GM10266 (cell line): ENCODE measurements at regions not wholly inside any gene's neighbourhood (a gene's known extent, or its start where the extent isn't known, plus 50 kb on each side); places are given as distances from the start of the nearest gene placed in this dataset.
A peak's percentile ranks its signal among the peaks of the same experiment; 100 is the strongest.

Experiments
- DNase-seq: peaks from one replicate; pipeline ENCODE4 v3.0.0; 2012; ENCODE audit errors: extremely low spot score
- TF ChIP-seq, protein P1 (sequence below): IDR thresholded peaks from 2 replicates; pipeline ENCODE4 v1.5.1; 2012; ENCODE audit warnings: mild to moderate bottlenecking, low read depth; ENCODE audit not compliant: control insufficient read depth, insufficient read depth; ENCODE audit errors: missing control alignments

DNA sequence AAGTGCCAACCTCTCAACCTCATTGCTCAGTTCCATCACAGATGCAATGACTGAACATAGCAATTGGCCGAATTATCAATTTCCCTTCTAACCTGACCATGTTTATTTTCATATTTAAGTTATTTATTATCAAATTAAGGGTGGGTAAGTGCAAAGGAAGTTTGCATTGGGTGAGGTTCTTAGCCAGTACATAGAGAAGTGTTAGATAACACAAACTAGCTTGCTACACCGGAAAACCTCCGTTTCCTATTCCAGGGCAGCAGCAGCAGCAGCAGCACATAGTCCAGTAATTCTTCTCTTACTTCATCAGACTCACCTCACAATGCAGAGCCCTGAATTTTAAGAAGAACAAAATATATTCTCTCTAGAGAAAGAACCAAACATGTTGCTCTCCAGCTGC, 200.5 kb upstream of the OR4E1 start:
- TF ChIP-seq, protein P1, sequence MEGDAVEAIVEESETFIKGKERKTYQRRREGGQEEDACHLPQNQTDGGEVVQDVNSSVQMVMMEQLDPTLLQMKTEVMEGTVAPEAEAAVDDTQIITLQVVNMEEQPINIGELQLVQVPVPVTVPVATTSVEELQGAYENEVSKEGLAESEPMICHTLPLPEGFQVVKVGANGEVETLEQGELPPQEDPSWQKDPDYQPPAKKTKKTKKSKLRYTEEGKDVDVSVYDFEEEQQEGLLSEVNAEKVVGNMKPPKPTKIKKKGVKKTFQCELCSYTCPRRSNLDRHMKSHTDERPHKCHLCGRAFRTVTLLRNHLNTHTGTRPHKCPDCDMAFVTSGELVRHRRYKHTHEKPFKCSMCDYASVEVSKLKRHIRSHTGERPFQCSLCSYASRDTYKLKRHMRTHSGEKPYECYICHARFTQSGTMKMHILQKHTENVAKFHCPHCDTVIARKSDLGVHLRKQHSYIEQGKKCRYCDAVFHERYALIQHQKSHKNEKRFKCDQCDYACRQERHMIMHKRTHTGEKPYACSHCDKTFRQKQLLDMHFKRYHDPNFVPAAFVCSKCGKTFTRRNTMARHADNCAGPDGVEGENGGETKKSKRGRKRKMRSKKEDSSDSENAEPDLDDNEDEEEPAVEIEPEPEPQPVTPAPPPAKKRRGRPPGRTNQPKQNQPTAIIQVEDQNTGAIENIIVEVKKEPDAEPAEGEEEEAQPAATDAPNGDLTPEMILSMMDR, result no peak
- DNase-seq, result no peak

DNA sequence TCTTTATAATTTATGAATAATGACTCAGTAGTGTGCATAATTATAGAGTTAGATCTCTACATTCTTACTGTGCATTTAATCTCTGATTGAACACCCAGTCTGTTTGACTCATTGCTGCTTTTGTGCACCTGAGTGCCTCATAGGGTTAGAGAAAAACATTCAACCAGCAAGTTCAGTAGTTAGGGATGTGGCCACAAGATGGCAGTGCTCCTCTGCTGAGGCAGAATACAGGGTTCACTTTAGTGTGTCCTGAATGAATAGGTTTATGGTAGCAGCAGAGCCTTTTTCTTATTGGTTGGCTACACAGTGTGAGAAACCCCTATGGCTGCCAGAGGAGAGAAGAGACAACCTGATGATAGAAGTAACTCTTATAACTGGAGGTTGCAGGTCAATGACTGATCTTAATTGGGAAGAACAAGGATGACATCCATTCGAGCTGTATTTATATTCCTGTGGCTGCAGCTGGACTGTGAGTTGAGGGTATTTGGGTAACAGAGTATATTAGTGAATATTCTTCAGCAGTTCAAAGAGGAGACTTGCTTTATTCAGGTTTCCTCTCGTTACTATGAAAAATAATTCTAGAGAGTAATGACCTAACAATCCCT, 194.9 kb upstream of the OR4E1 start:
- TF ChIP-seq, protein P1, result peak; percentile 86
- DNase-seq, result peak; percentile 33

DNA sequence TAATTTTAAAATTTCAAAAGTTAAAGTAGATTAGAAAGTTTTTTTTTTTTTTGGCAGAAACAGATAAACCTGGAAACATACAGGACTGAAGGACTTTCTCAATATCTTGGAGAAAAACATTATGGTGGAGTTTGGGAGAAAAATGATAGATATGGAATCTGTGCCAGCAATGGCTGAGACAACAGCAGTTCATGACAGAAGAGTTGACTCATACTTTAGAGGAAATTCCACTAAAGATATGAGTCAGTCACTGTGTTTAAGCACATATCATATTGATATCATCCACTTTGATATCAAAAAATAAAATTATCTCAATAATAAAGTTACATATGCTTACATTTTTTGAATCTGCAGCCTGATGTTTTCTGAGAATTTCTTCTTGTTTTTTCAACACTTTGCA, 193.9 kb upstream of the OR4E1 start:
- no peak for DNase-seq
- TF ChIP-seq, protein P1, result no peak

DNA sequence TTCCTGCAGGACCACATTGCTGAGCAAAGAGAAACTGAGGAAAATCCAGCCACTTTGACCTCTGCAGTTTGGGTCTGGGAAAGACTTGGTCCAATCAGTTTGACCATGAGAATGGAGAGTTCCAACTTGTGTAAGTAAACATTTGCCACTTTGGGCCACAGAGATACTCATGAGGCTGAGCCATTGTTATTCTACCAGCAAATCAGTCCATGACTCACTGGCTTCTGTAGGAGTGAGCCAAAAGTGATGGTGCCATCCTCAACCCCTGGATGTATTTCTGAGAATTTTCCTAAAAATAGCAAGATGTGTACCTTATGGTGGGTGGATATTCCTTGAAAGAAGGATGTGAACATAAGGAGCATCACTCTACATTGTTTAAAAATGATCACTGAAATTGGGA, 192.9 kb upstream of the OR4E1 start:
- no peak for DNase-seq
- TF ChIP-seq, protein P1, result no peak

DNA sequence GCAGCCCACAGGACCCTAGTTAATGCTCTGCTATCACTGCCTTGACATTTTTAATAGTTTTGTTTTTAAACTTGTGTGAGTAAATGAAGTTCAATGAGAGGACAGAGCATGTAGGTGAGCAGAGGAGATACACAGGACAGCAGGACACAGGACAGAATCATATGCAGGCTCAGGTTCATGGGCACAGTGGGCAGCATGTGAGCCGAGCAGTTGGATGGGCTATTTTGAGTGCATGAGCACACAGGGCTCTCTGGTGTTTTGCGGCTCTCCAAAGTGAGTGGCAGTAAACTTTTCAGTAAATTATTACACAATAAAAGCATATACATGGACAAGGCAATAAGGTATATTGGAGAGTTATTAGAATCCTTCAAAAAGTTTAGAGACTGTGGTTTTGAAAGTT, 189.7 kb upstream of the OR4E1 start:
- no peak for DNase-seq
- TF ChIP-seq, protein P1, result no peak

DNA sequence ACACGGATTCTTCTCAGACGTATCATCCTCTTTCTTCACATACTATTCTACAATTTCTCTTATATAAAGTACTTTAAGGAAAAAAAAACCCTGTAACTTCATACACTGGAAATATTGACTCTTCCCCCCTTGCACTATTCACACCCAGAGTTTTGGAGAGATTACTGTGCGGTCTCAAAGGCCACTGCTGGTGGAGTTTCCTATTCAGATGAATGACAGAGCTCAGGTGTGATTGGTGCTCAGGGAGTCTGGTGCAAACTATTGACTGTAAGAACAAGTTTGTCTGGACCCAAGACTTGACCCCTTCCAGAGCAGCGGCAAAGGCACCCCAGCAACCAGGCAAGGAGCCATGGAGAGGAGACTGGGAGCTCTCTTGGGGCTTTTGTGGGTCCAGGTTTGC, 187.5 kb upstream of the OR4E1 start:
- TF ChIP-seq, protein P1, result no peak
- DNase-seq, result no peak

DNA sequence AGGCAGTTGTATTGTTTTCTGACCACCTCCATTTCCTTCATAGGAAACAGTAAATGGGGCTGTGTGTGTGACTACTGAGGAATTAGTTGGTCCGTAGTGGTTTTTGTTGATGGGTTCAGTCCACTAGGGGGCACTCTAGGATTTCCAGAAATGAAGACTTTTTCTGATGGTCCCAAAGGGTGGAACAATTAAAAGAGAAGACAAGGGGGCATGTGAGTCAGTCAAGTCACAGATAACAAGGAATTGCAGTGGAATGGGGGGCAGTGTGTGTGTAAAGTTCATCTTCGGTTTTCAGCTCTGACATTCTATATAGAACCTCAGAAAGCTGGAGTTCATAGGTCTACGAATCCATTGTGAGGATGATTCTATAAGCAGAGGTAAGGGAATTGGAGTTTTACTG, 186.6 kb upstream of the OR4E1 start:
- TF ChIP-seq, protein P1, result peak; percentile 43
- DNase-seq, result peak; percentile 21
